ENCODE measurements at regions not wholly inside any gene's neighbourhood (a gene's known extent, or its start where the extent isn't known, plus 50 kb on each side); places are given as distances from the start of the nearest gene placed in this dataset.
"Not testable (repeated sequence)": the region's sequence is repeated elsewhere in the genome, so short reads cannot be mapped to it uniquely, and the experiment has no call there.

- TF ChIP-seq CTCF (IDR thresholded peaks at IDR 0.05; ENCODE audit: low read depth, low read length, poor library complexity, severe bottlenecking) (no peak), EZH2phosphoT487 (IDR thresholded peaks at IDR 0.05; ENCODE audit: borderline replicate concordance, low read length) (no peak)
- no peaks in the 10 kb centered on the region for H4K20me1 ChIP-seq (ENCODE audit: control insufficient read depth, insufficient read depth, low read depth, low read length)
- no peak overlapping the region for H3K27ac ChIP-seq (ENCODE audit: low read depth, low read length)
- H3K4me2 ChIP-seq (ENCODE audit: low read length) = no peak overlapping the region
- no peaks in the 10 kb centered on the region for H3K36me3 ChIP-seq (ENCODE audit: control insufficient read depth, low read length)
- no peak overlapping the region for H3K4me3 ChIP-seq (ENCODE audit: low read length)
- no peaks in the 10 kb centered on the region for H3K9me2 ChIP-seq (replicated peaks; ENCODE audit: control insufficient read depth, low read length)
- H3F3A ChIP-seq (ENCODE audit: control insufficient read depth, insufficient read depth) = no peaks in the 10 kb centered on the region
- H3K4me1 ChIP-seq (ENCODE audit: control insufficient read depth, low read length) = no peaks in the 10 kb centered on the region
- no peaks in the 10 kb centered on the region for H3K79me2 ChIP-seq (ENCODE audit: control insufficient read depth, low read length)
- no peaks in the 10 kb centered on the region for H3K9me3 ChIP-seq (ENCODE audit: control insufficient read depth, insufficient read depth, low read length)
- H3K27me3 ChIP-seq (ENCODE audit: control insufficient read depth, low read length) = no peaks in the 10 kb centered on the region
Observed at GRCh38 chr3:181596126-181596525, 115.6 kb upstream of the SOX2 start.

GRCh38 chr3:181590939-181591338, 120.8 kb upstream of the SOX2 start:
- H3K27ac ChIP-seq (ENCODE audit: low read depth, low read length); H3K4me2 ChIP-seq (ENCODE audit: low read length); H3K4me1 ChIP-seq (ENCODE audit: control insufficient read depth, low read length); H3K4me3 ChIP-seq (ENCODE audit: low read length); H3K9me3 ChIP-seq (ENCODE audit: control insufficient read depth, insufficient read depth, low read length); H3K36me3 ChIP-seq (ENCODE audit: control insufficient read depth, low read length); H3F3A ChIP-seq (ENCODE audit: control insufficient read depth, insufficient read depth); H3K27me3 ChIP-seq (ENCODE audit: control insufficient read depth, low read length); H3K79me2 ChIP-seq (ENCODE audit: control insufficient read depth, low read length); H4K20me1 ChIP-seq (ENCODE audit: control insufficient read depth, insufficient read depth, low read depth, low read length); H3K9me2 ChIP-seq (replicated peaks; ENCODE audit: control insufficient read depth, low read length): not testable (repeated sequence)

- Histone ChIP-seq H3K4me1 (ENCODE audit: control insufficient read depth, low read length) (no peaks in the 10 kb centered on the region), H3K36me3 (ENCODE audit: control insufficient read depth, low read length) (no peaks in the 10 kb centered on the region), H3K27ac (ENCODE audit: low read depth, low read length) (no peak overlapping the region), H3F3A (ENCODE audit: control insufficient read depth, insufficient read depth) (no peaks in the 10 kb centered on the region), H3K4me3 (ENCODE audit: low read length) (no peak overlapping the region), H4K20me1 (ENCODE audit: control insufficient read depth, insufficient read depth, low read depth, low read length) (no peaks in the 10 kb centered on the region), H3K9me3 (ENCODE audit: control insufficient read depth, insufficient read depth, low read length) (no peaks in the 10 kb centered on the region), H3K79me2 (ENCODE audit: control insufficient read depth, low read length) (no peaks in the 10 kb centered on the region), H3K27me3 (ENCODE audit: control insufficient read depth, low read length) (no peaks in the 10 kb centered on the region), H3K4me2 (ENCODE audit: low read length) (no peak overlapping the region), H3K9me2 (replicated peaks; ENCODE audit: control insufficient read depth, low read length) (no peaks in the 10 kb centered on the region)
- TF ChIP-seq CTCF (IDR thresholded peaks at IDR 0.05; ENCODE audit: low read depth, low read length, poor library complexity, severe bottlenecking) (no peak), EZH2phosphoT487 (IDR thresholded peaks at IDR 0.05; ENCODE audit: borderline replicate concordance, low read length) (no peak)
Observed at GRCh38 chr3:181582619-181583018, 129.1 kb upstream of the SOX2 start.

GRCh38 chr3:181581656-181582055, 130.1 kb upstream of the SOX2 start:
- no peaks in the 10 kb centered on the region for H3K36me3 ChIP-seq (ENCODE audit: control insufficient read depth, low read length)
- TF ChIP-seq CTCF (IDR thresholded peaks at IDR 0.05; ENCODE audit: low read depth, low read length, poor library complexity, severe bottlenecking) (no peak), EZH2phosphoT487 (IDR thresholded peaks at IDR 0.05; ENCODE audit: borderline replicate concordance, low read length) (no peak)
- H3K4me3 ChIP-seq (ENCODE audit: low read length) = no peak overlapping the region
- no peaks in the 10 kb centered on the region for H3K27me3 ChIP-seq (ENCODE audit: control insufficient read depth, low read length)
- H3F3A ChIP-seq (ENCODE audit: control insufficient read depth, insufficient read depth) = no peaks in the 10 kb centered on the region
- no peaks in the 10 kb centered on the region for H3K79me2 ChIP-seq (ENCODE audit: control insufficient read depth, low read length)
- H4K20me1 ChIP-seq (ENCODE audit: control insufficient read depth, insufficient read depth, low read depth, low read length) = no peaks in the 10 kb centered on the region
- no peak overlapping the region for H3K4me2 ChIP-seq (ENCODE audit: low read length)
- H3K4me1 ChIP-seq (ENCODE audit: control insufficient read depth, low read length) = no peaks in the 10 kb centered on the region
- H3K9me3 ChIP-seq (ENCODE audit: control insufficient read depth, insufficient read depth, low read length) = no peaks in the 10 kb centered on the region
- no peaks in the 10 kb centered on the region for H3K9me2 ChIP-seq (replicated peaks; ENCODE audit: control insufficient read depth, low read length)
- H3K27ac ChIP-seq (ENCODE audit: low read depth, low read length) = no peak overlapping the region
